Stomach smooth muscle (tissue), 2 donors: ENCODE measurements at regions not wholly inside any gene's neighbourhood (a gene's known extent, or its start where the extent isn't known, plus 50 kb on each side); places are given as distances from the start of the nearest gene placed in this dataset.
"Not testable (repeated sequence)": the region's sequence is repeated elsewhere in the genome, so short reads cannot be mapped to it uniquely, and the experiment has no call there.

Experiments used
- H3K27ac ChIP-seq: one replicate; pipeline ENCODE4 v1.7.0; 2013; ENCODE audit warnings: mild to moderate bottlenecking, low read length, inconsistent platforms
- H3K27me3 ChIP-seq, 2 donors: one replicate each; pipeline ENCODE4 v1.7.0; 2013; ENCODE audit warnings: low read length in 2 of 2; ENCODE audit not compliant: insufficient read depth in 2 of 2, control insufficient read depth in 1 of 2
- H3K36me3 ChIP-seq, 2 donors: one replicate each; pipeline ENCODE4 v1.7.0; 2013; ENCODE audit warnings: low read length in 2 of 2; ENCODE audit not compliant: control insufficient read depth in 2 of 2, insufficient read depth in 2 of 2
- H3K4me1 ChIP-seq: one replicate; pipeline ENCODE4 v1.7.0; 2013; ENCODE audit warnings: low read length; ENCODE audit not compliant: control insufficient read depth, insufficient read depth
- H3K4me3 ChIP-seq, 2 donors: one replicate each; pipeline ENCODE4 v1.7.0; 2013; ENCODE audit warnings: low read length in 2 of 2
- H3K9ac ChIP-seq, 2 donors: one replicate each; pipeline ENCODE4 v1.7.0; 2013; ENCODE audit warnings: low read length in 2 of 2, mild to moderate bottlenecking in 1 of 2
- H3K9me3 ChIP-seq, 2 donors: one replicate each; pipeline ENCODE4 v1.7.0; 2013; ENCODE audit warnings: low read length in 2 of 2; ENCODE audit not compliant: control insufficient read depth in 2 of 2
- donor health status: healthy.
- donor health status: Pancreatic carcinoma.

- H3K9ac ChIP-seq, result no peak overlapping the region
- H3K4me1 ChIP-seq, result no peaks in the 10 kb centered on the region
- no peak overlapping the region for H3K27ac ChIP-seq
- H3K9me3 ChIP-seq, result no peaks in the 10 kb centered on the region
- no peak overlapping the region for H3K4me3 ChIP-seq
- no peaks in the 10 kb centered on the region for H3K27me3 ChIP-seq
- H3K36me3 ChIP-seq, result no peaks in the 10 kb centered on the region
These were observed 195.2 kb upstream of the SLC7A11 start for GRCh38 chr4:138437263-138437851.

GRCh38 chr4:138435733-138436132 is 193.6 kb upstream of the SLC7A11 start:
- not testable (repeated sequence) for H3K4me3 ChIP-seq, H3K4me1 ChIP-seq, H3K9ac ChIP-seq, H3K36me3 ChIP-seq, H3K9me3 ChIP-seq, H3K27me3 ChIP-seq, H3K27ac ChIP-seq

GRCh38 chr4:138435046-138435445 is 192.9 kb upstream of the SLC7A11 start:
- not testable (repeated sequence) for H3K27me3 ChIP-seq, H3K9me3 ChIP-seq, H3K36me3 ChIP-seq, H3K9ac ChIP-seq, H3K27ac ChIP-seq, H3K4me1 ChIP-seq, H3K4me3 ChIP-seq

- H3K4me3 ChIP-seq, result no peak overlapping the region
- H3K27me3 ChIP-seq, result no peaks in the 10 kb centered on the region
- H3K9me3 ChIP-seq, result no peaks in the 10 kb centered on the region
- no peak overlapping the region for H3K27ac ChIP-seq
- H3K9ac ChIP-seq, result no peak overlapping the region
- no peaks in the 10 kb centered on the region for H3K4me1 ChIP-seq
- H3K36me3 ChIP-seq, result no peaks in the 10 kb centered on the region
These were observed 186.5 kb upstream of the SLC7A11 start for GRCh38 chr4:138428611-138429010.

- H3K27me3 ChIP-seq, result no peaks in the 10 kb centered on the region
- H3K36me3 ChIP-seq, result no peaks in the 10 kb centered on the region
- H3K4me3 ChIP-seq, result no peak overlapping the region
- no peak overlapping the region for H3K27ac ChIP-seq
- H3K9ac ChIP-seq, result no peak overlapping the region
- no peaks in the 10 kb centered on the region for H3K4me1 ChIP-seq
- no peaks in the 10 kb centered on the region for H3K9me3 ChIP-seq
These were observed 184.6 kb upstream of the SLC7A11 start for GRCh38 chr4:138426786-138427185.

GRCh38 chr4:138420471-138420870 is 178.3 kb upstream of the SLC7A11 start:
- H3K36me3 ChIP-seq, result no peaks in the 10 kb centered on the region
- no peak overlapping the region for H3K9ac ChIP-seq
- no peak overlapping the region for H3K4me3 ChIP-seq
- H3K4me1 ChIP-seq, result no peaks in the 10 kb centered on the region
- H3K27me3 ChIP-seq, result no peaks in the 10 kb centered on the region
- H3K27ac ChIP-seq, result no peak overlapping the region
- H3K9me3 ChIP-seq, result no peaks in the 10 kb centered on the region

GRCh38 chr4:138414202-138414601 is 172.1 kb upstream of the SLC7A11 start:
- H3K9ac ChIP-seq, result no peak overlapping the region
- no peak overlapping the region for H3K27ac ChIP-seq
- H3K36me3 ChIP-seq, result no peaks in the 10 kb centered on the region
- no peak overlapping the region for H3K4me3 ChIP-seq
- H3K27me3 ChIP-seq, result no peaks in the 10 kb centered on the region
- H3K4me1 ChIP-seq, result no peaks in the 10 kb centered on the region
- H3K9me3 ChIP-seq, result no peaks in the 10 kb centered on the region

GRCh38 chr4:138413273-138413672 is 171.1 kb upstream of the SLC7A11 start:
- no peaks in the 10 kb centered on the region for H3K27me3 ChIP-seq
- no peak overlapping the region for H3K9ac ChIP-seq
- H3K36me3 ChIP-seq, result no peaks in the 10 kb centered on the region
- no peak overlapping the region for H3K27ac ChIP-seq
- no peaks in the 10 kb centered on the region for H3K9me3 ChIP-seq
- H3K4me3 ChIP-seq, result no peak overlapping the region
- no peaks in the 10 kb centered on the region for H3K4me1 ChIP-seq

GRCh38 chr4:138412847-138413246 is 170.7 kb upstream of the SLC7A11 start:
- Histone ChIP-seq H3K36me3 (no peaks in the 10 kb centered on the region), H3K9ac (no peak overlapping the region), H3K27ac (no peak overlapping the region), H3K4me1 (no peaks in the 10 kb centered on the region), H3K9me3 (no peaks in the 10 kb centered on the region), H3K4me3 (no peak overlapping the region), H3K27me3 (no peaks in the 10 kb centered on the region)

GRCh38 chr4:138410266-138410665 is 168.1 kb upstream of the SLC7A11 start:
- Histone ChIP-seq H3K4me3 (no peak overlapping the region), H3K9ac (no peak overlapping the region), H3K27me3 (no peaks in the 10 kb centered on the region), H3K27ac (no peak overlapping the region), H3K9me3 (no peaks in the 10 kb centered on the region), H3K36me3 (no peaks in the 10 kb centered on the region), H3K4me1 (no peaks in the 10 kb centered on the region)

GRCh38 chr4:138409670-138410069 is 167.5 kb upstream of the SLC7A11 start:
- Histone ChIP-seq H3K9me3 (no peaks in the 10 kb centered on the region), H3K27me3 (no peaks in the 10 kb centered on the region), H3K9ac (no peak overlapping the region), H3K4me1 (no peaks in the 10 kb centered on the region), H3K27ac (no peak overlapping the region), H3K36me3 (no peaks in the 10 kb centered on the region), H3K4me3 (no peak overlapping the region)
